Activated B cell treated with CpG ODN at 0.5 μM for 24 hours (primary cell): ENCODE measurements at regions not wholly inside any gene's neighbourhood (a gene's known extent, or its start where the extent isn't known, plus 50 kb on each side); places are given as distances from the start of the nearest gene placed in this dataset.

ENCODE experiments used
- ATAC-seq: fragments of 200-7000 bp; cut with Tn5 transposase; one replicate; pipeline ENCODE4 v1.10.0; 2021; ENCODE audit warnings: low read depth, mild to moderate bottlenecking, moderate library complexity
- CTCF ChIA-PET: fragments of 350-600 bp; sonication (Branson Sonifier 250); formaldehyde crosslinking; loops from one replicate; lab custom pipeline; 2021; ENCODE audit warnings: antibody characterized with exemption; lab: Charles Lee
- POLR2A ChIA-PET: fragments of 350-600 bp; sonication (Branson Sonifier 250); formaldehyde crosslinking; loops from one replicate; lab custom pipeline; 2021; ENCODE audit warnings: antibody characterized with exemption; lab: Charles Lee
- DNase-seq: peaks from one replicate; pipeline ENCODE4 v3.0.0; 2022
- H3K27ac Mint-ChIP-seq: one replicate; pipeline ENCODE4 v1.8.0; 2020; ENCODE audit warnings: mixed read lengths
- H3K27me3 Mint-ChIP-seq: one replicate; pipeline ENCODE4 v1.8.0; 2021; ENCODE audit warnings: mixed read lengths
- H3K36me3 Mint-ChIP-seq: one replicate; pipeline ENCODE4 v1.8.0; 2021; ENCODE audit warnings: low read depth, mixed read lengths
- H3K4me1 Mint-ChIP-seq: one replicate; pipeline ENCODE4 v1.8.0; 2021; ENCODE audit warnings: mixed read lengths
- H3K4me3 Mint-ChIP-seq: one replicate; pipeline ENCODE4 v1.8.0; 2020; ENCODE audit warnings: mild to moderate bottlenecking, mixed read lengths
- H3K9me3 Mint-ChIP-seq: one replicate; pipeline ENCODE4 v1.8.0; 2020; ENCODE audit warnings: mixed read lengths
- CTCF ChIP-seq: fragments of 200-600 bp; IDR thresholded peaks from one replicate; pipeline ENCODE4 v1.8.0; 2022; ENCODE audit warnings: antibody characterized with exemption, mild to moderate bottlenecking
- intact Hi-C: fragments of 100-400 bp; cut with micrococcal nuclease; formaldehyde crosslinking; loops from one replicate; pipeline ENCODE4 v1.15.1; 2024

- H3K27me3 Mint-ChIP-seq: no peaks in the 10 kb centered on the region
- POLR2A ChIA-PET: no interaction called here
- CTCF ChIA-PET: no interaction called here
- no peak for TF ChIP-seq CTCF
- intact Hi-C loops: no loop called here
- H3K27ac Mint-ChIP-seq: no peak overlapping the region
- H3K4me1 Mint-ChIP-seq: no peaks in the 10 kb centered on the region
- DNase-seq: no peak
- ATAC-seq: no peak
- H3K36me3 Mint-ChIP-seq: no peaks in the 10 kb centered on the region
- H3K4me3 Mint-ChIP-seq: no peak overlapping the region
- no peaks in the 10 kb centered on the region for H3K9me3 Mint-ChIP-seq
These were observed 102.7 kb upstream of the MLIP start for GRCh38 chr6:54008589-54008988.

- no peak for TF ChIP-seq CTCF
- no peak for DNase-seq
- H3K4me3 Mint-ChIP-seq: no peak overlapping the region
- intact Hi-C loops: no loop called here
- no peak for ATAC-seq
- H3K9me3 Mint-ChIP-seq: no peaks in the 10 kb centered on the region
- no peaks in the 10 kb centered on the region for H3K4me1 Mint-ChIP-seq
- no peaks in the 10 kb centered on the region for H3K27me3 Mint-ChIP-seq
- no peaks in the 10 kb centered on the region for H3K36me3 Mint-ChIP-seq
- ChIA-PET POLR2A (no interaction called here), CTCF (no interaction called here)
- no peak overlapping the region for H3K27ac Mint-ChIP-seq
These were observed 102.1 kb upstream of the MLIP start for GRCh38 chr6:54009052-54009654.

DNA sequence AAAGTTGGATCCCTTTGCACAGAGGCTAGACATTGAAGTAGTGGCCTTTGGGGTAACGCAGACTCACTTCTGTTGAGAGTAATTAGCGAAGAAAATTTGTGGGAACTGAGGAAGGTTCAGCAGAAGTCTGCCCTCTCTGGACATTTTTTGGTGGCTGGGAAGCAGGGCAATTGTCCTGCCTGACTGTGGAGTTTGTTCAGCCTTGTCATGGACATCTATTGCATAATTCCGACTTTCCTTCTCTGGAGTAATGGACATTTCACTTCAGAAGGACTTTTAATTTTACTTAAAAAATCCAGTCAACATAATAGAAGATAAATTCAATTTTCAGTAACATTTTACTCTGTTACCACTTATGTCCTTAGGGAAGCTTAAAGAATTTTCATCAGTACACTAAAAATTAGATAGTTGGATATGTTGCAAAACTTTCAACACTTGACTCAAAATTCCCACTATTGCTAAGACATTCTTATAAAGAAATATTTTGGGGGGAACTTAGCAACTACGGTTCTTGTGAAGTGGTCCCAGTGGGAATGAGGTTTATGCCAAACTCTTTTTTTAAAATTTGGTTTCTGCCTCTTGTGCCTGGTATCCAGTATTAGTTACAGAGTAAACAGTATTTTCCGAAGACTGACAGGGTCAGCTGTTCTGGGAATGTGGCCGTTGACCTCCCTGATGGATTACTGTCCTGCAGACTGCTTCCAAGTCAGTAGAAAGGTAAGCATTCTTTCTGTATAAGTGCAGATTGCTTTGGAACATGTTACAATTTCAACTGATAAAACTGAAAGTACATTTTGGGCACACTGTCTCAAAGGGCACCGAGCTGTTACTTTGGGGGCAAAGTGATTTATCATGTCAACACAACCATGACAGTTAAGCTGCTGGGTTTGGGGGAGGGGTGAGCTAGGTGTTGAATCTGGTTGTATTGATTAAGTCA, 100.6 kb upstream of the MLIP start:
- DNase-seq (no peak), ATAC-seq (no peak)
- ChIA-PET CTCF (no interaction called here), POLR2A (no interaction called here)
- H3K4me1 Mint-ChIP-seq: no peaks in the 10 kb centered on the region
- no peaks in the 10 kb centered on the region for H3K9me3 Mint-ChIP-seq
- TF ChIP-seq CTCF: no peak
- no peak overlapping the region for H3K4me3 Mint-ChIP-seq
- no peaks in the 10 kb centered on the region for H3K36me3 Mint-ChIP-seq
- no peak overlapping the region for H3K27ac Mint-ChIP-seq
- intact Hi-C loops: no loop called here
- no peaks in the 10 kb centered on the region for H3K27me3 Mint-ChIP-seq

DNA sequence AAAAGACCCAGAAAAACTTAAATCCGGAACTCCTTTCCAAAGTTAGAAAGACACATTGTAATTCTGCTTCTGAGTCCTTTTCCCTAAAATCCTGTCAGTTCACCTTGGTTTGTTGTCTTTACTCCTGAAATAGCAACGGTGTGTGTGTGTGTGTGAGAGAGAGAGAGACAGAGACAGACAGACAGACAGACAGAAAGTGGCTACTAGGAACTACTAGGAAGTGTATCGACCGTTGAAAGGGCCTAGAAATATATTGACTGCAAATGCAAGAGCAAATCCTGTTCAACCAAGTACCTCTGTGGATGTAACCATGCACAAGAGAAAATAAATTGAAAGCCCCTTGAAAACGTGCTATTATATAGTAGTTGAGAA, 100.0 kb upstream of the MLIP start:
- H3K4me3 Mint-ChIP-seq: no peak overlapping the region
- H3K9me3 Mint-ChIP-seq: no peaks in the 10 kb centered on the region
- TF ChIP-seq CTCF: no peak
- H3K27me3 Mint-ChIP-seq: no peaks in the 10 kb centered on the region
- ChIA-PET POLR2A (no interaction called here), CTCF (no interaction called here)
- H3K27ac Mint-ChIP-seq: no peak overlapping the region
- intact Hi-C loops: no loop called here
- no peaks in the 10 kb centered on the region for H3K36me3 Mint-ChIP-seq
- ATAC-seq: no peak
- no peaks in the 10 kb centered on the region for H3K4me1 Mint-ChIP-seq
- no peak for DNase-seq

GRCh38 chr6:54013966-54014365, 97.3 kb upstream of the MLIP start:
- CTCF ChIA-PET: no interaction called here
- DNase-seq (no peak), ATAC-seq (no peak)
- Mint-ChIP-seq H3K27ac (no peak overlapping the region), H3K9me3 (no peaks in the 10 kb centered on the region), H3K36me3 (no peaks in the 10 kb centered on the region), H3K27me3 (peaks cover 3% of the 10 kb centered on the region), H3K4me3 (no peak overlapping the region), H3K4me1 (no peaks in the 10 kb centered on the region)
- intact Hi-C loops: no loop called here
- TF ChIP-seq CTCF: no peak
- POLR2A ChIA-PET: no interaction called here
